Medulla oblongata (tissue), 1 donor: ENCODE measurements at regions not wholly inside any gene's neighbourhood (a gene's known extent, or its start where the extent isn't known, plus 50 kb on each side); places are given as distances from the start of the nearest gene placed in this dataset.

Experiments
- DNase-seq: peaks from one replicate; pipeline ENCODE4 v3.0.0-alpha.2; 2015; ENCODE audit errors: extremely low spot score

DNA sequence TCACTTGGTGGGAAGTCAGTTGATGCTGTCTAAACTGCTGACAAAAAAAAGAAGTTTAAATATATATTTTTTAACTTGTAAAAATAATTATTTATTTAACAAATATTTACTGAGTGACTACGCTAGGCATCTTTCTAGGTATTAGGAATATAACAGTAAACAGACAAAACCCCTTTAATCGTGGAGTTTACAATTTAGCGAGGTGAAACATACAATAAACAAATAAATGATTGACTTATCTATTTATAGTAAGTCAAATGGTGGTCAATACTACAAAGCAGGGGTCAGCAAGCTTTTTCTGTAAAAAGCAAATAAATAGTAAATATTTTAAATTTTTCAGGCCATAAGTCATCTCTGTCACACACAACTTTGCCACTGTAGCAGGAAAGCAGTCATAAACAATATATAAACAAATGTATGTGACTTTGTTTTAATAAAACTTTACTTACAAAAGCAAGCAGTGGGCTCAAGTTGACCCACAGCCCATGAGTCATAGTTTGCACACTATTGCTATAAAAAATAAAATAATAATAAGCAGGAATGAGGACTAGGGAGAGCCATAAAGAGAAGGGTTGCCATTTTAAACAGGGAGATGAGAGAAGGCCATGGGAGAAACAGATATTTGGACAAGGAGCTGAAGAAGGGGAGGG is 263.9 kb downstream of the PLPP3 start:
- DNase-seq, result no peak

- no peak for DNase-seq
These were observed 265.8 kb downstream of the PLPP3 start for GRCh38 chr1:56313560-56313959.

GRCh38 chr1:56311766-56312165 is 267.6 kb downstream of the PLPP3 start:
- no peak for DNase-seq

DNA sequence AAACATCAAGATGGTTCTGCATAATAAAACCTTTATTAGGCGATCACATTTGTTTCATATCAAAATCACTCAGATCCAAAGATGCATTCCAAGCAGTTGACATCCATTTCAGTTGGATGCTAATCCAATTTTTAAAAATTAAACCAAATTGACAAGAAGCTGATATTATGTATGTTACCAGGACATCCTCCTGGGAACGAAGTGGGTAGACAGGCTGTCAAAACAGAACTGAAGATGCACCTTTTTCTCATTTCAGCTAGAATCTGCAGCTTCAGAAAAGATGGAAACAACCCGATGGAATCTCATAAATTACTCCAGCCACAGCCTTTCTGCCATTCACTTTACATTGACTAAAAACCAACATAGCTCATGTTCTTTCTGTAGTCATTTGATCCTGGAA is 268.4 kb downstream of the PLPP3 start:
- DNase-seq, result no peak

- no peak for DNase-seq
These were observed 270.3 kb downstream of the PLPP3 start for GRCh38 chr1:56309065-56309464.

DNA sequence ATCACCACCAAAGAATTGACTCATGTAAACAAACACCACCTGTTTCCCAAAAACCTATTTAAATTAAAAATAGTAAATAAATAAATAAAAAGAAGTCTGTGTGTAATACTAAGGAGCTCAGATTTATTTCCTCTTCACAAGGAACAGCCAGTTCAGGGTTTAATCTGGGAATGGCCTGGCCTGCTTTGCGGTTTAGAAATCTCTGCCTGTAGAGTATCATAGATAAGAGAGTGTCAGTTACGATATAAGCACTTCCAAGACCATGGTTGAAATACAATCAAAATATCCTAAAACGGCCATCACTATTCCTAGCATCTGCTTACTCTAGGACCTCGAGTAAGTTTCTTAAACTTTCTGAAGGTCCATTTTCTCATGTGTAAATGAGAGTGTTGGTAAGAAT is 274.4 kb downstream of the PLPP3 start:
- DNase-seq, result no peak

DNA sequence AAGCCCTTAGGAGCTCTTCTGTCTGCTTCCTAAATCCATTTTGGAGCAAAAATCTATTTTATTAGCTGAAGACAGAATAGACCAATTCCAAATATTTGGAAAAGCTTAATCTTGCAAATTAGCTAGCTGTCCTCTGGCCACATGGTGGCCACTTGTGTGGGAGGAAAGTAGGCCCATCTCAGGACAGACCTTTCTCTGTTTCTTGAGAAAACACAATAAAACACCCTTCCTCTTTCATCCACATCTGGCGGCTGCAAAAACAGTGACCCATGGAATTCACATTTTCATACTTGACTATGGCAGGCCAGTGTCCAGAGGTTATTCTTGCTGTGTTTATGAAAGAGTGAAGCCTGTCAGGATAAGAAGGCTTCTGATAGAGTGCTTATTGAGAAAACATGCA is 275.6 kb downstream of the PLPP3 start:
- DNase-seq, result peak; percentile 4

DNA sequence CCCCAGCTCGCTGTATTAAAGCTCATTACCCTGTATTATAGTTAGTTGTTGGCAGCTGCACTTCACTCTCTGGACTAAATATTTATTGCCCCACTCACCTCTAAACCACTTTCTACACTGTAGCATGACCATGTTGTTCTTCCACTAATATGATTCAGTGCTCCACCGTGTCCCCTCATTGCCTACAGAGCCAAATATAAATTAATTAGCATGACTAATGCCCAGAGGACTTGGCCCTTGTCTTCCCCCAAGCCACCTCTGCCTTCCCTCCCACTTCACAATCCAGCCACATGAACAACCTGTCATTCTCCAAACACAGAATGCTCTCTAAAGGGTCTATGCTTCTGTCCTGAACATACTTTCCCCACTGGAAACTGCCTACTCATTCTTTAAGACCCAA is 276.5 kb downstream of the PLPP3 start:
- DNase-seq, result no peak

GRCh38 chr1:56301791-56302190 is 277.6 kb downstream of the PLPP3 start:
- no peak for DNase-seq

DNA sequence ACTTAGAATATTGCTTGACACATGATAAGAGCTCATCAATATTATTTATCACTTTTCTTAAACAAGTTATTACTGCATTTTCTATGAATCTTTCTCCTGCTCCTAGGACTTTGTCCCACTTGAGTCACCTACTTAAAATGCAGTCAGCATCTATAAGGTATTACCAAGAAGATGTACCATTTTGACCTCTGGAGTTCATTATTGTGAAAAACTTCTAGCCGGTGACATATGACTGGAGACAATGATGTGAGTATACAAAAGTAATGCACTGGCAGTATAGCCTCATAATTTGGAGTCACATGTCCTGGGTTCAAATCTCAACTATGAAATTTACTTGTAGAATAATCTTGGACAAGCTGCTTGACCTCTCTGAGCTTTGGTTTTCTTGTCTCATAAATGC is 278.5 kb downstream of the PLPP3 start:
- no peak for DNase-seq

DNA sequence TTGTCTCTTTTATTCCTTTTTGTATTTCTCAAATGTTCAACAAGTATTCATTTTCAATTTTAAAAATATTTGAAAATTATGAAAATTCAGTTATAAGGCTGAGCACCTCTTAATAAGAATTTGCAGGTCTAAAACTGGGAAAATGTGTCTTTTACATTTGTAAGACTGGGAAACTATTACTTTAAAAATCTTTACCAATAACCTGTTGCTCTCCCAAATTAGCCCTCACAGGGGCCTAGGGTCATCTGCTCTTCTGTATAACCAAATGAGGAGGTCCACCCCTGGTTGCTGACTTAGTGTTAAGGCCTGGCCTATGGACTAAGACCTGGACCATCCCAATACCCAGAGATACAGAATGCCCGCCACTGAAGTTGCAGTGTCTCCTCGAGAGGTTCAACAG is 280.5 kb downstream of the PLPP3 start:
- DNase-seq, result no peak

DNA sequence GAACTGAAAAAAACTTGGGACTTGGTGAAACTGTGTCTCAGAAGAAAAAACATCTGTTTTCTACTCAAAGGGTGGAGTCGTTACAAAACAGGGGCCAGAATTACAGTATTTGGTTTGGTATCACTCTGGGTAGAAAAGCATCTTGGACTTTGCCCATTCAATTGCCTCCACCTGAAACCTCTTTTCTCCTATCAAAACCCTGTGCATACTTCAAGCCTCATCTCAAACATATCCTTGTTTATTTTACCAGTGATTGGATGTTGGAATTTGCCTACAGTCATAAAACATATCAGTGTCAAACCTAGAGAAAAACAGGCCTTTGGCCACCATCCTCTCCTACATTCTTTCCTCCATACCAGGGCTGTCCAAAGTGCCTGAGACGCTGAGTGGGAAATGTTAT is 281.5 kb downstream of the PLPP3 start:
- DNase-seq, result no peak

GRCh38 chr1:56297208-56297607 is 282.2 kb downstream of the PLPP3 start:
- no peak for DNase-seq

DNA sequence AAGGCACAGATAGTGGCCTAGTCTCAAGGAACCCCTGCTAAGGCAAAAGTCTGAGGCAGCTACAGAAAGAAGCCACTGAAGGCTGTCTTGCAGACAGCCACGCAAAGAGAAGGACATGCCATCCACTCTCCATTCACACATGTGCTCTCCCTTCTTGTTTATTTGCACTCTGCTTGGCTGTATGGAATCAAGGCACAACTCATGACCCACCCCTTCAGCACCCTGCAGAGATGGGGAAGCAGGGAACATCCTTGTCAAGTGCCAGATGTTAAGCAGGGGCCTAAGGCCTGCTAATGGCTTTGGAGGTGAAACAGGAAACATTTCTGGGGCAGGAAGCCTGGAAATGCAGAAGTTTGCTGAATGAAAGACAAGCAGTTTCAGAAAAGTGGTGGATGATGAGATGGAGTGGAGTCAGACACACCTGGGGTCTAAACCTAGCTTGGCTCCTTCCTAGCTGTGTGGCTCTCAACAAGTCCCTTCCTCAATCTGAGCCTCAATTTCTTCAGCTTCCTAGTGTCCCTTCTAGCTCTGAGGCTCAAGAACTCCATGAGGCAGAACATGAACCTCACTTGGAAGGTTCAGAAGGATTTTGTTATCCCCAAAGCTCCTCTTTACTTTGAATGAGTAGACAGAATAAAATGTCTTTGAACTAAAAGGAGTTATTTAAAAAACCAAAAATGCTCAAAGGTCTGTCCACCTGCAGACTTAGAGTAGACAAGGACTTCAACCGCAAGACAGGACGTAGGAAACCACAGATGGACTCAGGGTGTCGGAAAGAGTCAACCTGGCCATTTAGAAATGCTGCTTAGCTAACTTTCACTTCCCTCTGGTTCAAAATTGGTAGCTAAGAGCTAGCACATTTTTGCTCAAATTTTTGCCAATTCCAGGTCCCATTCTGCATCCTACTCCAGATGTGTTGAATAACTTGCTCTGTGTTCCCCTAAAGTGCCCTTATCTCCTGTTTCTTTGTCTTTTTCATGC is 283.1 kb downstream of the PLPP3 start:
- DNase-seq, result no peak

GRCh38 chr1:56291374-56291919 is 287.9 kb downstream of the PLPP3 start:
- DNase-seq, result no peak

- DNase-seq, result no peak
These were observed 290.1 kb downstream of the PLPP3 start for GRCh38 chr1:56289260-56289659.

DNA sequence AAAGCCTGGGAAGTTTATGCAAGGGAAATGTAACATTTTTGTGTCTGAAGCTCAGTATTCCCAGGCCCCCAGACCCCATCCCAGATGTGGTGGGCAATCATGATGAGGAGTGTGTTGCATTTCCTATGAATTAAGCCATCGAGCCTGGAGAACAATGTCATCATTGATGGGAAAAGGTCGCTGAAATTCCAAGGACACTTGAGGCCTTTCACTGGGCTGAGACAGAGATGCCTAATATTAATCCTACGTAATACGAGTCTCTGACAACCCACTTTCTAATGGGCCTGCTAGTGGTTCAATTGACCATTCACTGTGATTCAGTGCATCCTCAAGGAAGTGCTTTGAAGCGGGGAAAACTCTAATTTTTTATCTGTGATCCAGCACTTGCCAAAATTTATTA is 291.6 kb downstream of the PLPP3 start:
- DNase-seq, result no peak

DNA sequence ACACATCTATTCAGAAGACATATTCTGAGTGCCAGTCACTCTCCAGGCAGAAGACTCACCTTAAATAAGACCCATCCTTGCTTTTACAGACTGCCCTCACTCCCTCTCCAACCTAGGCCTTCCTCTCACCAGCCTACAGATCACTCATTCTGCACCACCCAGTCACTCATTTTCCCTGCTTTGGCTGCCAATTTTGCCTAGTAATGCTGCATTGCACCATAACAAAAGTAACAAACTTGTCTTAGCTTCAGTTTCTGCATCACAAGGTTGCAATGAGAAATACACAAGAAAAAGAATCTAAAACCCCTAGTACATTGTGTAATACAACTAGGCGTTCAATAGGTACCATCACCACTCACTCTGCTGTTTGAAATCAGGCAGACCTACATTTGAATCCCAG is 292.4 kb downstream of the PLPP3 start:
- no peak for DNase-seq

DNA sequence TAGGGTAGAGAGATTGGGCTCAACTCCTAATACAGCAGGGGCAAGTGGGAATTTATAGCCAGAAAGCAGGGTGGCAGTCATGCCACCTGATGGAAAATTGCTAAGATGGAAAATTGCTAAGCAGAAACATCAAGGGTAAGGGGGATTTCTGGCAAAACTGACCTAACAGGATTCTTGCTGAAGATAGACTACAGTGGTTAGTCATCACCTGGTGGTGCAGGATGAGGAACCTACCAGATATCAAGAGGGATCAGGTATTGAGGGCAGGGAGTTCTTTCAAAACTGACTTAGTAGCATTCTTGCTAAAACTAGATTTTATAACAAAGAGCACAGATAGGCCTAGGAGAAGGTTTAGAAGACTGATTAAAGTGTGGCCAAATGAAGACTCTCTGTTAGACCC is 292.9 kb downstream of the PLPP3 start:
- no peak for DNase-seq

GRCh38 chr1:56285554-56286402 is 293.6 kb downstream of the PLPP3 start:
- no peak for DNase-seq

DNA sequence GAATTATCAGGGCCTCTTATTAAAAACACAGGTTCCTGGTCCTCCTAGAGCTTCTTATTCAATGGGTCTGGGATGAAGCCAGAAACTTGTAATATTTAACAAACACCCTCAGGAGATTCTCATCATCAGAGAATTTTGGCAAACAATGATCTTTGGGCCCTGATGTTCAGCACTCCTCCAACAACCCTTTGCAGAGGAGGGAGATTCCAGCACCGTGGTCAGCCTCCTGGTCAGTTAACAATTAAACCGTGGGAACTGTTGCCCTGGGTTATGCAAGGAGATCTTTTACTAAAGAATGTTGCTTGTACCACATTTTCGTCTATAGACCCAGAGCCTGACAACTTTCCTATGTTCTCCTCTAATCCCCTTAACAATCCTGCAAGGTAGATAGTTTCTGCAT is 294.4 kb downstream of the PLPP3 start:
- no peak for DNase-seq

DNA sequence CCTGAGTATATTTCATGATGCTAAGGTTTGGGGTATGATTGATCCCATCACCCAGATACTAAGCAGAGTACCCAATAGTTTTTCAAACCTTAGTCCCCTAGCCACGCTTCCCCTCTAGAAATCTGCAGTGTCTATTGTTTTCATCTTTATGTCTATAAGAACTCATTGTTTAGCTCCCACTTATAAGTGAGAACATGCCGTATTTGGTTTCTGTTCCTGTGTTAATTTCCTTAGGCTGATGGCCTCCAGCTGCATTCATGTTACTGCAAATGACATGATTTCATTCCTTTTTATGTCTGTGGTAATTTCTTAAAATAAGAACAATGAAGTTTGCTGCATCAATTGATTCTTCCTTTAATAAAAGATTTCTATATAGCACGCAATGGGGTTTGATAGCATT is 301.3 kb downstream of the PLPP3 start:
- DNase-seq, result no peak
